ENCODE measurements at regions not wholly inside any gene's neighbourhood (a gene's known extent, or its start where the extent isn't known, plus 50 kb on each side); places are given as distances from the start of the nearest gene placed in this dataset.

DNA sequence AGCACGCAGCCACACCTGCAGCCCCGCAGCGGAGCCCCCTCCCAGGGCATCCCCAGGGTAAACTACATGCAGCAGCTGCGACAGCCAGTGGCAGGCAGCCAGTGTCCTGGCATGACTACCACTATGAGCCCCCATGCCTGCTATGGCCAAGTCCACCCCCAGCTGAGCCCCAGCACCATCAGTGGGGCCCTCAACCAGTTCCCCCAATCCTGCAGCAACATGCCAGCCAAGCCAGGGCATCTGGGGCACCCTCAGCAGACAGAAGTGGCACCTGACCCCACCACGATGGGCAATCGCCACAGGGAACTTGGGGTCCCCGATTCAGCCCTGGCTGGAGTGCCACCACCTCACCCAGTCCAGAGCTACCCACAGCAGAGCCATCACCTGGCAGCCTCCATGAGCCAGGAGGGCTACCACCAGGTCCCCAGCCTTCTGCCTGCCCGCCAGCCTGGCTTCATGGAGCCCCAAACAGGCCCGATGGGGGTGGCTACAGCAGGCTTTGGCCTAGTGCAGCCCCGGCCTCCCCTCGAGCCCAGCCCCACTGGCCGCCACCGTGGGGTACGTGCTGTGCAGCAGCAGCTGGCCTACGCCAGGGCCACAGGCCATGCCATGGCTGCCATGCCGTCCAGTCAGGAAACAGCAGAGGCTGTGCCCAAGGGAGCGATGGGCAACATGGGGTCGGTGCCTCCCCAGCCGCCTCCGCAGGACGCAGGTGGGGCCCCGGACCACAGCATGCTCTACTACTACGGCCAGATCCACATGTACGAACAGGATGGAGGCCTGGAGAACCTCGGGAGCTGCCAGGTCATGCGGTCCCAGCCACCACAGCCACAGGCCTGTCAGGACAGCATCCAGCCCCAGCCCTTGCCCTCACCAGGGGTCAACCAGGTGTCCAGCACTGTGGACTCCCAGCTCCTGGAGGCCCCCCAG lies 254.1 kb downstream of the GLI2 start:
- Histone ChIP-seq H3K27ac (ENCODE audit: low read depth, low read length) (no peak overlapping the region), H3K9me3 (ENCODE audit: control insufficient read depth, insufficient read depth, low read length) (no peaks in the 10 kb centered on the region; the same call in none of the 2 replicates), H3K27me3 (ENCODE audit: control insufficient read depth, insufficient read depth, low read length) (no peaks in the 10 kb centered on the region), H3K4me3 (ENCODE audit: low read depth, low read length) (no peak overlapping the region)
- POLR2A ChIA-PET, result no interaction called here
- DNase-seq (ENCODE audit: low read depth, low spot score), result no peak
- TF ChIP-seq, protein P1, sequence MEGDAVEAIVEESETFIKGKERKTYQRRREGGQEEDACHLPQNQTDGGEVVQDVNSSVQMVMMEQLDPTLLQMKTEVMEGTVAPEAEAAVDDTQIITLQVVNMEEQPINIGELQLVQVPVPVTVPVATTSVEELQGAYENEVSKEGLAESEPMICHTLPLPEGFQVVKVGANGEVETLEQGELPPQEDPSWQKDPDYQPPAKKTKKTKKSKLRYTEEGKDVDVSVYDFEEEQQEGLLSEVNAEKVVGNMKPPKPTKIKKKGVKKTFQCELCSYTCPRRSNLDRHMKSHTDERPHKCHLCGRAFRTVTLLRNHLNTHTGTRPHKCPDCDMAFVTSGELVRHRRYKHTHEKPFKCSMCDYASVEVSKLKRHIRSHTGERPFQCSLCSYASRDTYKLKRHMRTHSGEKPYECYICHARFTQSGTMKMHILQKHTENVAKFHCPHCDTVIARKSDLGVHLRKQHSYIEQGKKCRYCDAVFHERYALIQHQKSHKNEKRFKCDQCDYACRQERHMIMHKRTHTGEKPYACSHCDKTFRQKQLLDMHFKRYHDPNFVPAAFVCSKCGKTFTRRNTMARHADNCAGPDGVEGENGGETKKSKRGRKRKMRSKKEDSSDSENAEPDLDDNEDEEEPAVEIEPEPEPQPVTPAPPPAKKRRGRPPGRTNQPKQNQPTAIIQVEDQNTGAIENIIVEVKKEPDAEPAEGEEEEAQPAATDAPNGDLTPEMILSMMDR (IDR thresholded peaks at IDR 0.05; ENCODE audit: low read depth, low read length), result no peak
- CTCF ChIA-PET, result no interaction called here

DNA sequence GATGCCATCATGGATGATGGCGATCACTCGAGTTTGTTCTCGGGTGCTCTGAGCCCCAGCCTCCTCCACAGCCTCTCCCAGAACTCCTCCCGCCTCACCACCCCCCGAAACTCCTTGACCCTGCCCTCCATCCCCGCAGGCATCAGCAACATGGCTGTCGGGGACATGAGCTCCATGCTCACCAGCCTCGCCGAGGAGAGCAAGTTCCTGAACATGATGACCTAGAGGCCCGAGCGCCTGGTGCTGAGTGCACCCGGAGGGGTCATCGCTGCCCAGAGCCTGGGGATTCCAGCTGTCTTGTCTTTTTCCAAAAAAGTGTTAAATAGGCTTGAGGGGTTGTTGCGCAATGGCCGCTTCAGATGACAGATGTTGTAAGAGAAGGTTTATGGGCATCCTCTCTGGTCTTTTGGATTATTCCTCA lies 254.8 kb downstream of the GLI2 start:
- ChIA-PET POLR2A (interaction anchor here (0.8 kb wide), 1 partner anchor 10 kb away, joined by 3 read pairs; no protein-coding TSS in a partner anchor), CTCF (no interaction called here)
- DNase-seq (ENCODE audit: low read depth, low spot score), result no peak

DNA sequence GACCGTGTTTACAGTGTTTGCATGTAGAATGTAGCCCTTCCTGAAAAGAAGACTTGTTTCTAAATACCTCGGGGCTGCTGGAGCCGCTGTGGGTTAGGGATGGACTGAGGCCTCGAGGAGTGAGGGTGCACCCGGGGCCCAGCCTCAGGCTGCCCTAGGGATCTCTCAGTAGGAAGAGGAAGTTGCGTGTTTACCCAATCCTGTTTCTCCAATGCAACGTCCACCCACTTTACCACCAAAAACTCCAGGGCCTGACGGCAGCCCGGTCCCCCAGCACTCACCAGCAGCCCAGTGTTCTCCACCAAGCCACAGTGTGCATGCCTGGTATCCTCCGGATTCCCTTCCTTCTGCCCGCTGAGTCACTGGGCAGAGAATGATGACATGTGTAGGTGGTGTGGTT lies 255.8 kb downstream of the GLI2 start:
- Histone ChIP-seq H3K27ac (ENCODE audit: low read depth, low read length) (no peak overlapping the region), H3K9me3 (ENCODE audit: control insufficient read depth, insufficient read depth, low read length) (no peaks in the 10 kb centered on the region; the same call in none of the 2 replicates), H3K27me3 (ENCODE audit: control insufficient read depth, insufficient read depth, low read length) (no peaks in the 10 kb centered on the region), H3K4me3 (ENCODE audit: low read depth, low read length) (no peak overlapping the region)
- CTCF ChIA-PET, result no interaction called here
- TF ChIP-seq, protein P1 (IDR thresholded peaks at IDR 0.05; ENCODE audit: low read depth, low read length), result no peak
- DNase-seq (ENCODE audit: low read depth, low spot score), result no peak
- POLR2A ChIA-PET, result no interaction called here

More for the DNA sequence above, 254.8 kb downstream of the GLI2 start:
- Histone ChIP-seq H3K9me3 (ENCODE audit: control insufficient read depth, insufficient read depth, low read length) (no peaks in the 10 kb centered on the region; the same call in none of the 2 replicates), H3K27ac (ENCODE audit: low read depth, low read length) (no peak overlapping the region), H3K27me3 (ENCODE audit: control insufficient read depth, insufficient read depth, low read length) (no peaks in the 10 kb centered on the region), H3K4me3 (ENCODE audit: low read depth, low read length) (no peak overlapping the region)
- TF ChIP-seq, protein P1 (IDR thresholded peaks at IDR 0.05; ENCODE audit: low read depth, low read length), result no peak

DNA sequence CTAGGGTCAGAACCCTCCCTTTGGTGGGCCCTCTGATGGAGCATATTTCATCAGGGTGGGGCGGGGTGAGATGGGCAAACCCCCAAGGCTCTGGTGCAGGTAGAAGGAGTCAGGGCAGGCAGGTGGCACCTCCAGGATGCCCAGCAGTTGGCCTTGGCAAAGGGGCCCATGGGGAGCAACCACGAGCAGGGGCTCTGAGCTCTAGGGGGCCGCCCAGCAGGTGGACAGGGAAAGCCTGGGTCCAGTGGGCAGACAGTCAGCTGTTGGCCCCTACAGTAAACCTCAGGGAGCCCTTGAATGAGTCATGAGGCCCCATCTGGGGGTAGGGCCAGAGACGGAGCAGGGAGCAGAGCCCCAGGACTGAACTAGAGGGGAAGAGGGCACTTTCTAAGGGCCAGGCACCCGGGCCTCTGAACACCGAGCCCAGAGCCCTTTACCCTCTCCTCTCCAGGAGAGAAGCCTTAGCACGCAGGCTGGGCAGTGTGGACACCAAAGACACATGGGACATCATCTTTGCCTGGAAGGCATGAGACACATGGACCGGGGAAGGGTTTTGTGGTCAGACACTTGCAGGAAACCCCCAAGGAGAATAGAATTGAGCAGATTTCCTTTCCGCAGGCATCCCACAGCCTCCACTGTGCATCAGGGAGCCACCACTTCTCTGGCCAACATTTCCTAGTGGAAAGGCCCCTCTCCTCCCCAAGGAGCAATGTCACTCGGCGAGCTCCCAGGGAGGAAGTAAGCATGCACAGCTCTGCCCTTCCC lies 257.3 kb downstream of the GLI2 start:
- Histone ChIP-seq H3K27ac (ENCODE audit: low read depth, low read length) (no peak overlapping the region), H3K27me3 (ENCODE audit: control insufficient read depth, insufficient read depth, low read length) (no peaks in the 10 kb centered on the region), H3K4me3 (ENCODE audit: low read depth, low read length) (no peak overlapping the region), H3K9me3 (ENCODE audit: control insufficient read depth, insufficient read depth, low read length) (no peaks in the 10 kb centered on the region; the same call in 1 of the 2 replicates)
- DNase-seq (ENCODE audit: low read depth, low spot score), result no peak
- CTCF ChIA-PET, result no interaction called here
- TF ChIP-seq, protein P1 (IDR thresholded peaks at IDR 0.05; ENCODE audit: low read depth, low read length), result no peak
- POLR2A ChIA-PET, result no interaction called here

DNA sequence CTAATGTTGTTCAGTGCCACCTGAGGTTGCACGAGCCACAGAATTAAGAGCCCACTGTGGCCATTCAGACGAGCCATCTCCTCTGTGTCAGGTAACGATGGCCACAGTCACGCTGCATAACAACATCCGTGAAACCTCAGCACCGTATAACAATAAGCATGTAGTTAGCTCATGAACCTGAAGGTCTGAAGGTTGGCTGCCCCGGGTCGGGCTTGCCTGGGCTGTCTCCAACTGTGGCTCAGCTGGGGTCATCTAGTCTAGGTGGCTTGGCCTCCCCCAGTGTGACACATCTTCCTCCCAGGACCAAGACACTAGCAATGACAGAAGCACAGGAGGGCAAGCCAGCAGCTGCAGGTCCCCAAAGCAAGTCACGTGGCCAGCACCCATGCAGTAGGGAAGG lies 258.0 kb downstream of the GLI2 start:
- POLR2A ChIA-PET, result no interaction called here
- H3K27me3 ChIP-seq (ENCODE audit: control insufficient read depth, insufficient read depth, low read length), result no peaks in the 10 kb centered on the region
- CTCF ChIA-PET, result no interaction called here

More for the DNA sequence above, 258.0 kb downstream of the GLI2 start:
- DNase-seq (ENCODE audit: low read depth, low spot score), result no peak
- TF ChIP-seq, protein P1 (IDR thresholded peaks at IDR 0.05; ENCODE audit: low read depth, low read length), result no peak
- Histone ChIP-seq H3K9me3 (ENCODE audit: control insufficient read depth, insufficient read depth, low read length) (no peaks in the 10 kb centered on the region; the same call in 1 of the 2 replicates), H3K4me3 (ENCODE audit: low read depth, low read length) (no peak overlapping the region), H3K27ac (ENCODE audit: low read depth, low read length) (no peak overlapping the region)

All from AG04450 (cell line).